Body of pancreas (tissue), 4 donors: ENCODE measurements at regions not wholly inside any gene's neighbourhood (a gene's known extent, or its start where the extent isn't known, plus 50 kb on each side); places are given as distances from the start of the nearest gene placed in this dataset.

Source experiments
- CTCF ChIP-seq, 7 experiments: fragments of 450-650 bp in 4 of 7; fragments of 200-600 bp in 3 of 7; sonication (generic) in 3 of 7; IDR thresholded peaks; one replicate each; pipeline ENCODE4 v1.5.1; 2016 to 2019; ENCODE audit warnings: antibody characterized with exemption in 7 of 7
- POLR2A ChIP-seq, 3 donors: fragments of 450-650 bp; IDR thresholded peaks; one replicate each; pipeline ENCODE4 v1.6.1; 2016; ENCODE audit warnings: antibody characterized with exemption in 3 of 3, mild to moderate bottlenecking in 2 of 3

GRCh38 chr18:46346896-46347630 is 242.9 kb downstream of the HAUS1 start:
- TF ChIP-seq CTCF (IDR thresholded peaks at IDR 0.05): no peak
- TF ChIP-seq POLR2A (IDR thresholded peaks at IDR 0.05): no peak
